ENCODE measurements at regions not wholly inside any gene's neighbourhood (a gene's known extent, or its start where the extent isn't known, plus 50 kb on each side); places are given as distances from the start of the nearest gene placed in this dataset.

GRCh38 chr2:7577769-7578168 is 660.6 kb downstream of the RNF144A start:
- no peak for TF ChIP-seq ZBTB26 (tag by site-specific recombination; optimal IDR thresholded peaks at IDR 0.05)
- TF ChIP-seq ZNF274 (IDR thresholded peaks at IDR 0.05; ENCODE audit: low read length) = no peak
- TF ChIP-seq ZNF274 (tag by site-specific recombination; IDR thresholded peaks at IDR 0.05; ENCODE audit: borderline replicate concordance) = no peak
- TF ChIP-seq PBX3 (CRISPR knock-in tag; IDR thresholded peaks at IDR 0.05) = no peak
- TF ChIP-seq REPIN1 (tag by site-specific recombination; IDR thresholded peaks at IDR 0.05; ENCODE audit: low read depth) = no peak
- TF ChIP-seq CTCF (tag by site-specific recombination; IDR thresholded peaks at IDR 0.05) = no peak
- TF ChIP-seq ZNF362 (tag by site-specific recombination; IDR thresholded peaks at IDR 0.05) = no peak
